Breast epithelium (tissue), 3 donors: ENCODE measurements at regions not wholly inside any gene's neighbourhood (a gene's known extent, or its start where the extent isn't known, plus 50 kb on each side); places are given as distances from the start of the nearest gene placed in this dataset.

Source experiments
- CTCF ChIP-seq, 3 donors: fragments of 450-650 bp; IDR thresholded peaks; one replicate each; pipeline ENCODE4 v1.5.1; 2016 to 2017; ENCODE audit warnings: antibody characterized with exemption in 3 of 3, mild to moderate bottlenecking in 3 of 3, moderate library complexity in 3 of 3
- POLR2AphosphoS5 ChIP-seq, 3 donors: sonication (generic); formaldehyde crosslinking; IDR thresholded peaks; one replicate each; pipeline ENCODE4 v1.6.1; 2017; ENCODE audit warnings: antibody characterized with exemption in 3 of 3

- TF ChIP-seq CTCF (IDR thresholded peaks at IDR 0.05) (no peak), POLR2AphosphoS5 (IDR thresholded peaks at IDR 0.05) (no peak)
Observed at GRCh38 chr12:105744371-105745058, 394.2 kb downstream of the NUAK1 start.
